ENCODE measurements at regions not wholly inside any gene's neighbourhood (a gene's known extent, or its start where the extent isn't known, plus 50 kb on each side); places are given as distances from the start of the nearest gene placed in this dataset.
A peak's percentile ranks its signal among the peaks of the same experiment; 100 is the strongest.
"Not testable (repeated sequence)": the region's sequence is repeated elsewhere in the genome, so short reads cannot be mapped to it uniquely, and the experiment has no call there.

- WGBS = 72% methylated on average over 4 of the region's 4 CpGs
- intact Hi-C loops (cut with DNase I) = no loop called here
These were observed 308.1 kb downstream of the TMX3 start for GRCh38 chr18:68406761-68407160.

GRCh38 chr18:68402784-68403183, 312.1 kb downstream of the TMX3 start:
- 70% methylated on average over 2 of the region's 2 CpGs for WGBS
- no peak for DNase-seq
- intact Hi-C loops (cut with DNase I) = no loop called here

More at GRCh38 chr18:68406761-68407160, 308.1 kb downstream of the TMX3 start:
- no peak for ATAC-seq
- DNase-seq = no peak
- Histone ChIP-seq H3K4me3 (ENCODE audit: low read length) (no peak overlapping the region), H3K27me3 (ENCODE audit: control insufficient read depth, insufficient read depth) (no peaks in the 10 kb centered on the region), H3K9me3 (ENCODE audit: control insufficient read depth, low read length) (no peaks in the 10 kb centered on the region), H3K4me1 (ENCODE audit: control insufficient read depth, insufficient read depth, low read length) (no peaks in the 10 kb centered on the region), H3K27ac (ENCODE audit: low read length) (no peak overlapping the region)

GRCh38 chr18:68400889-68401288, 314.0 kb downstream of the TMX3 start:
- Histone ChIP-seq H3K9me3 (ENCODE audit: control insufficient read depth, low read length) (no peaks in the 10 kb centered on the region), H3K27ac (ENCODE audit: low read length) (no peak overlapping the region), H3K4me3 (ENCODE audit: low read length) (no peak overlapping the region), H3K27me3 (ENCODE audit: control insufficient read depth, insufficient read depth) (no peaks in the 10 kb centered on the region), H3K4me1 (ENCODE audit: control insufficient read depth, insufficient read depth, low read length) (no peaks in the 10 kb centered on the region)
- DNase-seq = no peak
- no peak for ATAC-seq
- intact Hi-C loops (cut with DNase I) = no loop called here
- 77% methylated on average over 3 of the region's 3 CpGs for WGBS

More at GRCh38 chr18:68402784-68403183, 312.1 kb downstream of the TMX3 start:
- no peak for ATAC-seq
- no peak overlapping the region for H3K4me3 ChIP-seq (ENCODE audit: low read length)
- H3K9me3 ChIP-seq (ENCODE audit: control insufficient read depth, low read length) = no peaks in the 10 kb centered on the region
- no peaks in the 10 kb centered on the region for H3K4me1 ChIP-seq (ENCODE audit: control insufficient read depth, insufficient read depth, low read length)
- no peaks in the 10 kb centered on the region for H3K27me3 ChIP-seq (ENCODE audit: control insufficient read depth, insufficient read depth)
- H3K27ac ChIP-seq (ENCODE audit: low read length) = no peak overlapping the region

DNA sequence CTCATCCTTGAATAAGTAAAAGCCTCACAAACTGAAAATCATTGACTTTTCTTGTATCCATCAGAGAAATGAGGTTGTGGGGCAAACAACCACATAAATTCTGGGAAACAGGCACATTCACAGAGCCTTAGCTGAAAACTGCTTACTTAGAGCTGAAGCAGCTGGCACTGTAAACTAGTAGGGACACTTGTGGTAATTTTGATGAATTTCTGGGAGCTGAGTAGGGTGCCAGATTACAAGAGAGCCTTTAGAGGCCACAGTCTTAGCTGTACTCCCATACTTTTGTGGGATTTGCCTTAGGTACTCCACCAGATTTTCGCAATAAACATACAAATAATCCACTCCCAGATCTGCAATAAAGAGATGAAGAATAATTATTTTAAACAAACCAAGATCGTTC, 315.2 kb downstream of the TMX3 start:
- no peaks in the 10 kb centered on the region for H3K27me3 ChIP-seq (ENCODE audit: control insufficient read depth, insufficient read depth)
- intact Hi-C loops (cut with DNase I) = no loop called here
- ATAC-seq = no peak

GRCh38 chr18:68397241-68398035, 317.5 kb downstream of the TMX3 start:
- DNase-seq (no peak), ATAC-seq (no peak)
- WGBS = 76% methylated on average over 6 of the region's 6 CpGs
- Histone ChIP-seq H3K27ac (ENCODE audit: low read length) (no peak overlapping the region), H3K4me3 (ENCODE audit: low read length) (no peak overlapping the region), H3K27me3 (ENCODE audit: control insufficient read depth, insufficient read depth) (no peaks in the 10 kb centered on the region), H3K9me3 (ENCODE audit: control insufficient read depth, low read length) (no peaks in the 10 kb centered on the region), H3K4me1 (ENCODE audit: control insufficient read depth, insufficient read depth, low read length) (no peaks in the 10 kb centered on the region)
- intact Hi-C loops (cut with DNase I) = no loop called here

More for the DNA sequence above, 315.2 kb downstream of the TMX3 start:
- 74% methylated on average over 2 of the region's 2 CpGs for WGBS
- Histone ChIP-seq H3K9me3 (ENCODE audit: control insufficient read depth, low read length) (no peaks in the 10 kb centered on the region), H3K4me3 (ENCODE audit: low read length) (no peak overlapping the region), H3K27ac (ENCODE audit: low read length) (no peak overlapping the region), H3K4me1 (ENCODE audit: control insufficient read depth, insufficient read depth, low read length) (no peaks in the 10 kb centered on the region)
- DNase-seq = no peak

- H3K4me1 ChIP-seq (ENCODE audit: control insufficient read depth, insufficient read depth, low read length) = no peaks in the 10 kb centered on the region
- WGBS = 66% methylated on average over 4 of the region's 4 CpGs
- H3K27me3 ChIP-seq (ENCODE audit: control insufficient read depth, insufficient read depth) = no peaks in the 10 kb centered on the region
- no peak overlapping the region for H3K27ac ChIP-seq (ENCODE audit: low read length)
- H3K4me3 ChIP-seq (ENCODE audit: low read length) = no peak overlapping the region
- ATAC-seq (no peak), DNase-seq (no peak)
- H3K9me3 ChIP-seq (ENCODE audit: control insufficient read depth, low read length) = no peaks in the 10 kb centered on the region
- intact Hi-C loops (cut with DNase I) = no loop called here
These were observed 320.2 kb downstream of the TMX3 start for GRCh38 chr18:68394705-68395104.

GRCh38 chr18:68391801-68392200, 323.1 kb downstream of the TMX3 start:
- H3K27me3 ChIP-seq (ENCODE audit: control insufficient read depth, insufficient read depth) = no peaks in the 10 kb centered on the region
- no peak overlapping the region for H3K4me3 ChIP-seq (ENCODE audit: low read length)
- H3K4me1 ChIP-seq (ENCODE audit: control insufficient read depth, insufficient read depth, low read length) = no peaks in the 10 kb centered on the region
- ATAC-seq (no peak), DNase-seq (no peak)
- intact Hi-C loops (cut with DNase I) = no loop called here
- H3K9me3 ChIP-seq (ENCODE audit: control insufficient read depth, low read length) = no peaks in the 10 kb centered on the region
- H3K27ac ChIP-seq (ENCODE audit: low read length) = no peak overlapping the region

DNA sequence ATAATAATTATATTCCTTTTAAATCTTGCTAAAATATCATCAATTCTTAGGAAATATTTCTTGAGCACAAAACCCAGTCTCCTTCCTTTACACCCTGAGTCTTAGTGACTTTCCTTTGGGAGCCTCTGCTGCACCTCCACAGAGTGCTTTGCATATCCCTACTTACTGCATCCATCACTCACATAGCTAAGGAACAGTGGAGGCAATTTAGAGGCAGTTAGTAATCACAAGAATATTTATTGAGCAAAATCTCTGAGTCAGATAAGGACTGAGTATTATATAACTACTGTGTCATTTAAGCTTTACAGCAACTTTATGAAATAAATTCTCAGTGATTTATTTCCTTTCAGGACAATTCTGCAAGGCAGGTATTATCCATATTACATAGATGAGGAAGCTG, 327.7 kb downstream of the TMX3 start:
- Histone ChIP-seq H3K27ac (ENCODE audit: low read length) (no peak overlapping the region), H3K4me1 (ENCODE audit: control insufficient read depth, insufficient read depth, low read length) (no peaks in the 10 kb centered on the region), H3K27me3 (ENCODE audit: control insufficient read depth, insufficient read depth) (no peaks in the 10 kb centered on the region), H3K9me3 (ENCODE audit: control insufficient read depth, low read length) (no peaks in the 10 kb centered on the region), H3K4me3 (ENCODE audit: low read length) (no peak overlapping the region)
- no peak for ATAC-seq
- DNase-seq = no peak
- intact Hi-C loops (cut with DNase I) = no loop called here

- ATAC-seq; intact Hi-C loops (cut with DNase I); DNase-seq; H3K4me1 ChIP-seq (ENCODE audit: control insufficient read depth, insufficient read depth, low read length); H3K4me3 ChIP-seq (ENCODE audit: low read length); H3K27me3 ChIP-seq (ENCODE audit: control insufficient read depth, insufficient read depth); H3K27ac ChIP-seq (ENCODE audit: low read length); H3K9me3 ChIP-seq (ENCODE audit: control insufficient read depth, low read length): not testable (repeated sequence)
- WGBS = 59% methylated on average over 1 of the region's 1 CpG
These were observed 330.9 kb downstream of the TMX3 start for GRCh38 chr18:68383979-68384378.

DNA sequence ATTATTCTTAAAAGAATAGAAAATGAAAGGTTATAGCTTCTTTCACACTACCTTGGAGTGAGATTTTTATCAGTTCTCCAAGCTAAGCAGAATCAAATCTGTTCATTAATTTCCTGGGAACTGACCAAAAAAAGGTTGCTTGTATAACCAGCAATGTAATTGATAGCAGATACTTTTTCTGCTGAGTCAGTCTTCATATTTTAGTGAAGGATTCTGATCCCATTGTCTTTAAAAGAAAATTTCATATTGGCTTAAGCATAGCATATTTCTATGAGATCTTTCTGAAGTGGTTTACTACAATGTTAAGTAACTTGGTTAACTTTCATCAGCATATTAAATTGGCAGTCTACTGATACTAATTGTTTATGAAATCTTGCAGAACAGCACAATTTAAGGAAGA, 338.0 kb downstream of the TMX3 start:
- no peaks in the 10 kb centered on the region for H3K27me3 ChIP-seq (ENCODE audit: control insufficient read depth, insufficient read depth)
- H3K9me3 ChIP-seq (ENCODE audit: control insufficient read depth, low read length) = no peaks in the 10 kb centered on the region
- intact Hi-C loops (cut with DNase I) = no loop called here
- no peak overlapping the region for H3K4me3 ChIP-seq (ENCODE audit: low read length)
- H3K27ac ChIP-seq (ENCODE audit: low read length) = no peak overlapping the region
- DNase-seq = no peak
- no peak for ATAC-seq
- no peaks in the 10 kb centered on the region for H3K4me1 ChIP-seq (ENCODE audit: control insufficient read depth, insufficient read depth, low read length)

DNA sequence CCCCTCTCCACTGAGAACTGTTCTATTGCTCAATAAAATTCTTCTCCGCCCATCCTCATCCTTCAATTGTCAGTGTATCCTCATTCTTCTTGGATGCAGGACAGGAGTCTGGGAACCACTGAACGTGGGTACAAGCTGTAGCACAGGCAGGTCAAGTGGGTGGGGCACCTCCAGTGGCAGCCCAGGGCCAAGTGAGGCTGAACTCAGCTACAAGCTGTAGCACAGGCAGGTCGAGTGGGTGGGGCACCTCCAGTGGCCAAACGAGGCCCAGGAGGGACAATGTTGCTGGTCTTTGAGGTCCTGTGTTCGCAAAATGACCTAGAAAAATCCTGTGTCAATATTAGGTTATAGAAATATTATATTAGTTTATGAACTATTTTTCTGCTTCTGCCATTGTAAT, 352.0 kb downstream of the TMX3 start:
- DNase-seq (peak in 1 of 3 donors; percentile 33), ATAC-seq (no peak)
- Histone ChIP-seq H3K9me3 (ENCODE audit: control insufficient read depth, low read length) (no peaks in the 10 kb centered on the region), H3K27me3 (ENCODE audit: control insufficient read depth, insufficient read depth) (no peaks in the 10 kb centered on the region), H3K27ac (ENCODE audit: low read length) (no peak overlapping the region), H3K4me3 (ENCODE audit: low read length) (no peak overlapping the region), H3K4me1 (ENCODE audit: control insufficient read depth, insufficient read depth, low read length) (no peaks in the 10 kb centered on the region)
- intact Hi-C loops (cut with DNase I) = no loop called here
- WGBS = 68% methylated on average over 5 of the region's 5 CpGs

DNA sequence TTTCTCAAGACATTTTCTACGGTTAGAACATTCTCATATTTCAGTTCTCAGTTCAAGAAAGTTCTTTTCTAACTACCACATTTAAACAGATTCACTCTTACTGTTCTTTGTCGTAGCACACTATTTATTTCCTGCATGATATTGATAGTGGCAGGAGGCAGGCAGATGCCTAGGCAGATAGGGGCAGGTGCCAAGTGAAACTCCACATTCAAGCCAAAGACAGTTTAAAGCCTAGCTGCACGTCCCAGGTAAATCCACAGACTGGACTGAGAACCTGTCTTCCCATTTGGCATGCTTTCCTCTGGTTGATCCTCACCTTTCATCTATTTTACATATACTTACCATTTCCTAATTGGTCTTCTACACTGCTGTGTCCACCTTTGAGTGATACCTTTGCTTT, 359.3 kb downstream of the TMX3 start:
- DNase-seq (no peak), ATAC-seq (no peak)
- intact Hi-C loops (cut with DNase I) = no loop called here
- H3K4me1 ChIP-seq (ENCODE audit: control insufficient read depth, insufficient read depth, low read length) = no peaks in the 10 kb centered on the region
- no peak overlapping the region for H3K27ac ChIP-seq (ENCODE audit: low read length)
- H3K4me3 ChIP-seq (ENCODE audit: low read length) = no peak overlapping the region
- H3K27me3 ChIP-seq (ENCODE audit: control insufficient read depth, insufficient read depth) = no peaks in the 10 kb centered on the region
- H3K9me3 ChIP-seq (ENCODE audit: control insufficient read depth, low read length) = no peaks in the 10 kb centered on the region
- 47% methylated on average over 3 of the region's 3 CpGs for WGBS
